ENCODE measurements at regions not wholly inside any gene's neighbourhood (a gene's known extent, or its start where the extent isn't known, plus 50 kb on each side); places are given as distances from the start of the nearest gene placed in this dataset.

- DNase-seq, result no peak
These were observed 126.1 kb downstream of the SEC14L1 start for GRCh38 chr17:77266891-77267341.

- DNase-seq, result no peak
These were observed 129.2 kb downstream of the SEC14L1 start for GRCh38 chr17:77269696-77270681.

- no peak for DNase-seq
These were observed 130.6 kb downstream of the SEC14L1 start for GRCh38 chr17:77271411-77271810.

- no peak for DNase-seq
These were observed 132.8 kb downstream of the SEC14L1 start for GRCh38 chr17:77273397-77274085.

- no peak for DNase-seq
These were observed 133.5 kb downstream of the SEC14L1 start for GRCh38 chr17:77274096-77274845.

- peak; percentile 56 for DNase-seq
These were observed 138.9 kb downstream of the SEC14L1 start for GRCh38 chr17:77279448-77280303.

- DNase-seq, result peak; percentile 64
These were observed 139.7 kb downstream of the SEC14L1 start for GRCh38 chr17:77280304-77281121.

- peak; percentile 62 for DNase-seq
These were observed 140.5 kb downstream of the SEC14L1 start for GRCh38 chr17:77281122-77281903.

GRCh38 chr17:77281904-77282367 lies 141.2 kb downstream of the SEC14L1 start:
- no peak for DNase-seq

- no peak for DNase-seq
These were observed 142.1 kb downstream of the SEC14L1 start for GRCh38 chr17:77282524-77283515.

- no peak for DNase-seq
These were observed 143.4 kb downstream of the SEC14L1 start for GRCh38 chr17:77284023-77284617.

- peak; percentile 63 for DNase-seq
These were observed 145.0 kb downstream of the SEC14L1 start for GRCh38 chr17:77285594-77286390.

- no peak for DNase-seq
These were observed 145.5 kb downstream of the SEC14L1 start for GRCh38 chr17:77286391-77286640.

GRCh38 chr17:77286641-77287431 lies 146.1 kb downstream of the SEC14L1 start:
- peak; percentile 86 for DNase-seq

GRCh38 chr17:77287432-77288068 lies 146.8 kb downstream of the SEC14L1 start:
- peak; percentile 85 for DNase-seq

- DNase-seq, result no peak
These were observed 147.4 kb downstream of the SEC14L1 start for GRCh38 chr17:77288115-77288619.
